ENCODE measurements at regions not wholly inside any gene's neighbourhood (a gene's known extent, or its start where the extent isn't known, plus 50 kb on each side); places are given as distances from the start of the nearest gene placed in this dataset.
"Not testable (repeated sequence)": the region's sequence is repeated elsewhere in the genome, so short reads cannot be mapped to it uniquely, and the experiment has no call there.

DNA sequence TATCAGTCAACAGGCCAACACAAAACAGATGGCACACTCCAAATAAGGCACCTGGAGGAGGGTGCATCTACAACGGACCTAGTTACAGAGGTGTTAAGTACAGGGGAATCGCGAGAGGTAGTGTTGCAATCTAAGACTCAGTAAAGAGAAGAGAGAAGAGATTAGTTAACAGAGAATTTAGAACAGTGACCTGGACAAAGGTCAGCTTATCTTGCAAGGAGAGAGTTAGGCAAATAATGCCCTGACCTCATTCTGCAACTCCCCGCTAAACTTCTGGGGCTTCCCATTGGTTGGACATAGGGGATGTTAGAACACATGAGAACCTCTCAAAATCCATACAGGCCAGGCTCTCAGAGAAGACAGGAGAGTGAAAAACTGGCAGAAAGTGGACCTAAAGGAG lies 289.4 kb upstream of the GK2 start:
- no peak for DNase-seq
- no peaks in the 10 kb centered on the region for H3K27me3 ChIP-seq (ENCODE audit: insufficient read depth)
- ChIA-PET CTCF (no interaction called here), POLR2A (no interaction called here)
- no peaks in the 10 kb centered on the region for H3F3A ChIP-seq (replicated peaks; ENCODE audit: insufficient read depth)
- H4K20me1 ChIP-seq (ENCODE audit: insufficient read depth) = no peaks in the 10 kb centered on the region
- H3K9ac ChIP-seq = no peak overlapping the region
- H3K27ac ChIP-seq (ENCODE audit: low read depth in 2 of 2, low read length in 1 of 2) = no peak overlapping the region
- H3K9me2 ChIP-seq = no peaks in the 10 kb centered on the region
- H3K9me3 ChIP-seq = no peaks in the 10 kb centered on the region
- no peak for TF ChIP-seq ELF1 (IDR thresholded peaks at IDR 0.05)
- TF ChIP-seq, protein P1, sequence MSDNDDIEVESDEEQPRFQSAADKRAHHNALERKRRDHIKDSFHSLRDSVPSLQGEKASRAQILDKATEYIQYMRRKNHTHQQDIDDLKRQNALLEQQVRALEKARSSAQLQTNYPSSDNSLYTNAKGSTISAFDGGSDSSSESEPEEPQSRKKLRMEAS (IDR thresholded peaks at IDR 0.05; ENCODE audit: low read depth) = no peak
- TF ChIP-seq RCOR1 (IDR thresholded peaks at IDR 0.05; ENCODE audit: low read length) = no peak
- TF ChIP-seq, protein P2, sequence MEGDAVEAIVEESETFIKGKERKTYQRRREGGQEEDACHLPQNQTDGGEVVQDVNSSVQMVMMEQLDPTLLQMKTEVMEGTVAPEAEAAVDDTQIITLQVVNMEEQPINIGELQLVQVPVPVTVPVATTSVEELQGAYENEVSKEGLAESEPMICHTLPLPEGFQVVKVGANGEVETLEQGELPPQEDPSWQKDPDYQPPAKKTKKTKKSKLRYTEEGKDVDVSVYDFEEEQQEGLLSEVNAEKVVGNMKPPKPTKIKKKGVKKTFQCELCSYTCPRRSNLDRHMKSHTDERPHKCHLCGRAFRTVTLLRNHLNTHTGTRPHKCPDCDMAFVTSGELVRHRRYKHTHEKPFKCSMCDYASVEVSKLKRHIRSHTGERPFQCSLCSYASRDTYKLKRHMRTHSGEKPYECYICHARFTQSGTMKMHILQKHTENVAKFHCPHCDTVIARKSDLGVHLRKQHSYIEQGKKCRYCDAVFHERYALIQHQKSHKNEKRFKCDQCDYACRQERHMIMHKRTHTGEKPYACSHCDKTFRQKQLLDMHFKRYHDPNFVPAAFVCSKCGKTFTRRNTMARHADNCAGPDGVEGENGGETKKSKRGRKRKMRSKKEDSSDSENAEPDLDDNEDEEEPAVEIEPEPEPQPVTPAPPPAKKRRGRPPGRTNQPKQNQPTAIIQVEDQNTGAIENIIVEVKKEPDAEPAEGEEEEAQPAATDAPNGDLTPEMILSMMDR (IDR thresholded peaks at IDR 0.05) = no peak
- TF ChIP-seq GABPA (IDR thresholded peaks at IDR 0.05; ENCODE audit: low read depth) = no peak
- TF ChIP-seq SIN3A (IDR thresholded peaks at IDR 0.05; ENCODE audit: borderline replicate concordance, low read depth, low read length) = no peak
- TF ChIP-seq YY1 (IDR thresholded peaks at IDR 0.05; ENCODE audit: low read depth) = no peak
- TF ChIP-seq RFX5 (IDR thresholded peaks at IDR 0.05; ENCODE audit: low read length) = no peak
- TF ChIP-seq, protein P3, sequence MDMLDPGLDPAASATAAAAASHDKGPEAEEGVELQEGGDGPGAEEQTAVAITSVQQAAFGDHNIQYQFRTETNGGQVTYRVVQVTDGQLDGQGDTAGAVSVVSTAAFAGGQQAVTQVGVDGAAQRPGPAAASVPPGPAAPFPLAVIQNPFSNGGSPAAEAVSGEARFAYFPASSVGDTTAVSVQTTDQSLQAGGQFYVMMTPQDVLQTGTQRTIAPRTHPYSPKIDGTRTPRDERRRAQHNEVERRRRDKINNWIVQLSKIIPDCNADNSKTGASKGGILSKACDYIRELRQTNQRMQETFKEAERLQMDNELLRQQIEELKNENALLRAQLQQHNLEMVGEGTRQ (IDR thresholded peaks at IDR 0.05; ENCODE audit: borderline replicate concordance, low read depth, low read length) = no peak
- no peak for TF ChIP-seq TEAD4 (IDR thresholded peaks at IDR 0.05; ENCODE audit: borderline replicate concordance, insufficient read depth)
- TF ChIP-seq MXI1 (IDR thresholded peaks at IDR 0.05; ENCODE audit: low read depth, low read length) = no peak
- no peaks in the 10 kb centered on the region for H3K36me3 ChIP-seq (replicated peaks in 1 of 2; ENCODE audit: control insufficient read depth in 1 of 2, insufficient read depth in 2 of 2, low read length in 1 of 2)
- no peaks in the 10 kb centered on the region for H3K79me2 ChIP-seq (ENCODE audit: insufficient read depth)
- H3K4me3 ChIP-seq (ENCODE audit: low read depth in 2 of 2, low read length in 1 of 2) = no peak overlapping the region
- no peaks in the 10 kb centered on the region for H3K4me1 ChIP-seq (ENCODE audit: control insufficient read depth in 1 of 2, insufficient read depth in 2 of 2, low read depth in 1 of 2, low read length in 1 of 2)
- no peak overlapping the region for H2AFZ ChIP-seq (ENCODE audit: low read depth)
- no peak overlapping the region for H3K4me2 ChIP-seq
- 73% methylated on average over 4 of the region's 4 CpGs for WGBS (ENCODE audit: low lambda C conversion rate)

DNA sequence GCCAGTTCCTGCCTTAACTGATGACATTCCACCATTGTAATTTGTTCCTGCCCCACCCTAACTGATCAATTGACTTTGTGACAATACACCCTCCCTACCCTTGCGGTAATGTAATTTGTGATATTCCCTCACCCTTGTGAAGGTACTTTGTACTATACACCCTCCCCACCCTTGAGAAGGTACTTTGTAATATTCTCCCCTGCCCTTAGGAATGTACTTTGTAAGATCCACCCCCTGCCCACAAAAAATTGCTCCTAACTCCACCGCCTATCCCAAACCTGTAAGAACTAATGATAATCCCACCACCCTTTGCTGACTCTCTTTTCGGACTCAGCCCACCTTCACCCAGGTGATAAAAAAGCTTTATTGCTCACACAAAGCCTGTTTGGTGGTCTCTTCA lies 288.5 kb upstream of the GK2 start:
- H3K27me3 ChIP-seq (ENCODE audit: insufficient read depth); POLR2A ChIA-PET; H3K9me3 ChIP-seq; H3K79me2 ChIP-seq (ENCODE audit: insufficient read depth); H3K4me3 ChIP-seq (ENCODE audit: low read depth in 2 of 2, low read length in 1 of 2); H2AFZ ChIP-seq (ENCODE audit: low read depth); H3K27ac ChIP-seq (ENCODE audit: low read depth in 2 of 2, low read length in 1 of 2); H3K9me2 ChIP-seq; DNase-seq; CTCF ChIA-PET; H4K20me1 ChIP-seq (ENCODE audit: insufficient read depth); H3K9ac ChIP-seq; H3K4me1 ChIP-seq (ENCODE audit: control insufficient read depth in 1 of 2, insufficient read depth in 2 of 2, low read depth in 1 of 2, low read length in 1 of 2); H3F3A ChIP-seq (replicated peaks; ENCODE audit: insufficient read depth); H3K36me3 ChIP-seq (replicated peaks in 1 of 2; ENCODE audit: control insufficient read depth in 1 of 2, insufficient read depth in 2 of 2, low read length in 1 of 2); H3K4me2 ChIP-seq: not testable (repeated sequence)
- 66% methylated on average over 3 of the region's 3 CpGs for WGBS (ENCODE audit: low lambda C conversion rate)

All from SK-N-SH (cell line).